ENCODE measurements at regions not wholly inside any gene's neighbourhood (a gene's known extent, or its start where the extent isn't known, plus 50 kb on each side); places are given as distances from the start of the nearest gene placed in this dataset.

DNA sequence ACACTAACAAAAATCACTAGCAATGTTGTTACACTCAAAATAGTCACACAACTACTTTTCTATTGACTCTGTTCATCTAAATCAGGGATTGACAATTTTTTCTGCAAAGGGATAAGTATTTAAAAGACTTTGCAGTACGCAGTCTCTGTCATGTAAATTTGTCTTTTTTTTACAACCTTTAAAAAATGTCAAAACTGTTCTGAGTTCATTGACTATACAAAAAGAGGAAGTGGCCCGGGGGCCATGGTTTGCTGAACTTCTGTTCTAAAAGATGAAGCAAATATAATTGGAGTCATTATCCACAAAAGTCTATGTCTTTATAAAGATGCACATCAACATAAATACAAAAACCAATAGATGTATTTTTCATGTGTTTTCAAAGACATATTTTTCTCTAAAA is 1310.3 kb downstream of the RPA4 start:
- TF ChIP-seq, protein P1, sequence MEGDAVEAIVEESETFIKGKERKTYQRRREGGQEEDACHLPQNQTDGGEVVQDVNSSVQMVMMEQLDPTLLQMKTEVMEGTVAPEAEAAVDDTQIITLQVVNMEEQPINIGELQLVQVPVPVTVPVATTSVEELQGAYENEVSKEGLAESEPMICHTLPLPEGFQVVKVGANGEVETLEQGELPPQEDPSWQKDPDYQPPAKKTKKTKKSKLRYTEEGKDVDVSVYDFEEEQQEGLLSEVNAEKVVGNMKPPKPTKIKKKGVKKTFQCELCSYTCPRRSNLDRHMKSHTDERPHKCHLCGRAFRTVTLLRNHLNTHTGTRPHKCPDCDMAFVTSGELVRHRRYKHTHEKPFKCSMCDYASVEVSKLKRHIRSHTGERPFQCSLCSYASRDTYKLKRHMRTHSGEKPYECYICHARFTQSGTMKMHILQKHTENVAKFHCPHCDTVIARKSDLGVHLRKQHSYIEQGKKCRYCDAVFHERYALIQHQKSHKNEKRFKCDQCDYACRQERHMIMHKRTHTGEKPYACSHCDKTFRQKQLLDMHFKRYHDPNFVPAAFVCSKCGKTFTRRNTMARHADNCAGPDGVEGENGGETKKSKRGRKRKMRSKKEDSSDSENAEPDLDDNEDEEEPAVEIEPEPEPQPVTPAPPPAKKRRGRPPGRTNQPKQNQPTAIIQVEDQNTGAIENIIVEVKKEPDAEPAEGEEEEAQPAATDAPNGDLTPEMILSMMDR (IDR thresholded peaks at IDR 0.05; ENCODE audit: low read depth, low read length), result no peak
- no peak for TF ChIP-seq EZH2phosphoT487 (IDR thresholded peaks at IDR 0.05; ENCODE audit: low read depth)

Data from OCI-LY3 (cell line).